Dendritic cell treated with granulocyte-macrophage colony-stimulating factor and Interleukin-4, amounts not matched to agents 40 ng/mL and 50 ng/mL, for 4 days (primary cell): ENCODE measurements at regions not wholly inside any gene's neighbourhood (a gene's known extent, or its start where the extent isn't known, plus 50 kb on each side); places are given as distances from the start of the nearest gene placed in this dataset.

Source experiments
- H3K27ac Mint-ChIP-seq: one replicate; pipeline ENCODE4 v1.8.0; 2022; ENCODE audit warnings: mild to moderate bottlenecking, mixed read lengths
- H3K27me3 Mint-ChIP-seq: one replicate; pipeline ENCODE4 v1.8.0; 2022; ENCODE audit warnings: mild to moderate bottlenecking, mixed read lengths
- H3K36me3 Mint-ChIP-seq: one replicate; pipeline ENCODE4 v1.8.0; 2022; ENCODE audit warnings: low read depth, mixed read lengths
- H3K4me1 Mint-ChIP-seq: one replicate; pipeline ENCODE4 v1.8.0; 2022; ENCODE audit warnings: low read depth, mixed read lengths
- H3K4me3 Mint-ChIP-seq: one replicate; pipeline ENCODE4 v1.8.0; 2022; ENCODE audit warnings: mild to moderate bottlenecking, moderate library complexity, mixed read lengths
- H3K9me3 Mint-ChIP-seq: one replicate; pipeline ENCODE4 v1.8.0; 2022; ENCODE audit warnings: mixed read lengths
- intact Hi-C: fragments of 100-400 bp; cut with micrococcal nuclease; formaldehyde crosslinking; loops from one replicate; pipeline ENCODE4 v1.15.0; 2022

GRCh38 chr10:78798976-78799730 lies 269.6 kb upstream of the ZMIZ1 start:
- Mint-ChIP-seq H3K4me3 (no peak overlapping the region), H3K27me3 (peaks cover 35% of the 10 kb centered on the region), H3K9me3 (no peaks in the 10 kb centered on the region), H3K27ac (no peak overlapping the region), H3K36me3 (no peaks in the 10 kb centered on the region), H3K4me1 (no peaks in the 10 kb centered on the region)
- intact Hi-C loops, result no loop called here

GRCh38 chr10:78800006-78800405 lies 268.8 kb upstream of the ZMIZ1 start:
- H3K36me3 Mint-ChIP-seq, result no peaks in the 10 kb centered on the region
- peaks cover 33% of the 10 kb centered on the region for H3K27me3 Mint-ChIP-seq
- H3K9me3 Mint-ChIP-seq, result no peaks in the 10 kb centered on the region
- no peaks in the 10 kb centered on the region for H3K4me1 Mint-ChIP-seq
- H3K4me3 Mint-ChIP-seq, result no peak overlapping the region
- intact Hi-C loops, result no loop called here
- no peak overlapping the region for H3K27ac Mint-ChIP-seq

DNA sequence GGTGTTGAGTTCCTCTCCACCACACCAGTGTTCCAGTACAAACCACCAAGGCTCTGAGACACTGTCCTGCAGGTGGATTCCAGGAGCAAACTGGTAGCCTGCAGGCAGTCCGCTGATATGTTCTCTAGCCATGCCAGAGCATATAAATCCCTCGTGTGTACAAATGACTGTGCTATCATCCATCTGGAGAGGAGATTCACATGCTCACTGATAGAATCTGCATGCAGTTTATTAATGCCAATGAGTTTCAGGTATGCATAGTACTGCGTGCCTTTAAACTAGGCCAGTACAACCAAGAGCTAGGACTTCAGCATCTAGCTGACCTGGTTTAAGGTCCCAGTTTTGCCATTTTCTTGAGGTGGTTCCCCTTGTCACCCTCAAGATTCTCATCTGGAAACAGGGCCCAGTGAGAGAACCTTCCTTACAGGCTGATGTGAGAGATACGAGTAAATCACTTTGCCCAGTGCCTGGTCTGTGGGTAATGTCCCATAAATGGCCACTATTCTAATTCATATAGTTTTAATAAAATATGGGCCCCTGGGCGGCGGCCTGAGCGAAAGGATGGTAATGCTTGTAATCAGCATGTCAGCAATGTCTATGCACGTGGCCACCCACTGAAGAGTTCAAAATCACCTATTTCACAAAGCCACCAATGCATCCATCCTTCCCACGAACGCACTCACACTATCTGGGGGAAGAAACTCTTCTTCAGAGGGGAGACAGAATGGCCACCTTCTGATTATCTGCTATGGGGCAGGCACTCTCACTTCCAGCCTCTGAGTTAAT lies 268.0 kb upstream of the ZMIZ1 start:
- Mint-ChIP-seq H3K4me1 (no peaks in the 10 kb centered on the region), H3K9me3 (no peaks in the 10 kb centered on the region), H3K27me3 (peaks cover 33% of the 10 kb centered on the region), H3K27ac (no peak overlapping the region), H3K4me3 (no peak overlapping the region), H3K36me3 (no peaks in the 10 kb centered on the region)
- intact Hi-C loops, result no loop called here

DNA sequence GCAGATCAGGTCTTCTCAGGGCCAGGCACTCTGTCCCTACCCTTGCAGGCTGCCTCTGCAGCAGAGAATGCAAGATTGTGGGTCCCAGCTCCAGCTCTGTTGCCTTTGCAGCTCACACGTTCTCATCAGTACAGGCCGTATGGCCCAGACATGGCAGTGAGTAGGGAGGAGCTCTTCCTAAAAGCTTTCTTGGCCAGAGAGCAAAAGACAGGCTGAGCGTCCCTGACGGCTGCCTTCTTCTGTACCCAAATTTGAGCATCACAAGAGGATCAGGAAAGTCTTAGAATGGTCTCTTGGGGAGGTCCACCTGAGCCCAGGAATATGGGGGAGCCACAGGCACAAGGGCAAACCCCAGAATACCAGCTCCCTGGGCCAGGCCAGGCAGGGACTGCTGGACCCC lies 266.3 kb upstream of the ZMIZ1 start:
- no peak overlapping the region for H3K27ac Mint-ChIP-seq
- H3K4me1 Mint-ChIP-seq, result no peaks in the 10 kb centered on the region
- H3K4me3 Mint-ChIP-seq, result no peak overlapping the region
- H3K36me3 Mint-ChIP-seq, result no peaks in the 10 kb centered on the region
- intact Hi-C loops, result no loop called here
- peaks cover 33% of the 10 kb centered on the region for H3K27me3 Mint-ChIP-seq
- H3K9me3 Mint-ChIP-seq, result no peaks in the 10 kb centered on the region

GRCh38 chr10:78802866-78803265 lies 265.9 kb upstream of the ZMIZ1 start:
- Mint-ChIP-seq H3K4me3 (no peak overlapping the region), H3K36me3 (no peaks in the 10 kb centered on the region), H3K27me3 (peaks cover 31% of the 10 kb centered on the region), H3K9me3 (no peaks in the 10 kb centered on the region), H3K27ac (no peak overlapping the region), H3K4me1 (no peaks in the 10 kb centered on the region)
- intact Hi-C loops, result no loop called here

DNA sequence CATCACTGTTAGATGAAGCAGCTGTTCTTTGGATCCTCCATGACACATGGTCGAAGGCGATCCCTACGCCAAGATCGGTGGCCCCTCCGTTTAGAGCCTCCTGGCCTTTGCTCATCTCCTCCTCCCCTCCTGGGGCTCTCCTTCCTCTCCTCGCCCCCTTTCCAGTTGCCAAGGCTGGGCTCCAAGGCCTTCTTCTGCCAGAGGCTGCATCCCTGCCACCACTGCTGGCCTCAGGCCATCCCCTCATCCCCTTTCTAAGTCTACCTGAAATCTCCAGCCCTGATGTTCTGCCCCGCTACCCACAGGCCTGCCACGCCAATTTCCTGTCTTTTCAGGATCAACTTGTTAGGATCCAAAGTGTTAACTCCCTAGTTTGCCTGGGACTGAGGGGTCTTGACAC lies 265.1 kb upstream of the ZMIZ1 start:
- peaks cover 33% of the 10 kb centered on the region for H3K27me3 Mint-ChIP-seq
- intact Hi-C loops, result no loop called here
- no peak overlapping the region for H3K27ac Mint-ChIP-seq
- H3K4me3 Mint-ChIP-seq, result no peak overlapping the region
- no peaks in the 10 kb centered on the region for H3K4me1 Mint-ChIP-seq
- H3K9me3 Mint-ChIP-seq, result no peaks in the 10 kb centered on the region
- H3K36me3 Mint-ChIP-seq, result no peaks in the 10 kb centered on the region

DNA sequence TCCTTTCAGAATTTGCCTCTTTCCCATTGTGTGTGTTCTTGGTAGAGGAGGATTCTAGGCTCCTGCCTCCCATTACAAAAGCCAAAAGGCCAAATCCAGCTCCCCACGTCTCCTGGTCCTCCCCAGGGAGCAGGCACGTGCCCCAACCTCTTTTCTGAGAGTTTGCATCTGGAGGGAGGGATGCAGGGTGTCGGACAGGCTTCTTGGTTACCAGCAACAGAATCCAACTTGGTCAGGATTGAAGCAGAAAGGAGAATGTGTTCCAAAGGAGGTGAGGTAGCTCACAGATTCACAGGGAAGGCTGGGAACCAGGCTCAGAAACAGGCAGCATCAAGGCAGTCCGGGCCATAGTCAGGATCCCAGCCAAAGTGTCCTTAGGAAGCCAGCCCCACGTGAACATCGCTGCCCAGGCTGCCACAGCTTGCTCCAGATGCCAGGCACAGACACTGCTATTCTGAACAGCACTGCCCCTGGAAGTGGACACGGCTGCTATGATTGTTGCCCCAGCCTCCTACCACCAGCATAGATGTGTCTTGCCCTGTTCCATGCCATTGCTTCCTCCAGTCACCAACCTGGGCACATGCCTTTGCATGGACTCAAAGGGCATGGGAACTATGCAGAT lies 264.2 kb upstream of the ZMIZ1 start:
- no peaks in the 10 kb centered on the region for H3K36me3 Mint-ChIP-seq
- no peaks in the 10 kb centered on the region for H3K4me1 Mint-ChIP-seq
- H3K27ac Mint-ChIP-seq, result no peak overlapping the region
- intact Hi-C loops, result no loop called here
- H3K27me3 Mint-ChIP-seq, result peaks cover 28% of the 10 kb centered on the region
- no peaks in the 10 kb centered on the region for H3K9me3 Mint-ChIP-seq
- no peak overlapping the region for H3K4me3 Mint-ChIP-seq

DNA sequence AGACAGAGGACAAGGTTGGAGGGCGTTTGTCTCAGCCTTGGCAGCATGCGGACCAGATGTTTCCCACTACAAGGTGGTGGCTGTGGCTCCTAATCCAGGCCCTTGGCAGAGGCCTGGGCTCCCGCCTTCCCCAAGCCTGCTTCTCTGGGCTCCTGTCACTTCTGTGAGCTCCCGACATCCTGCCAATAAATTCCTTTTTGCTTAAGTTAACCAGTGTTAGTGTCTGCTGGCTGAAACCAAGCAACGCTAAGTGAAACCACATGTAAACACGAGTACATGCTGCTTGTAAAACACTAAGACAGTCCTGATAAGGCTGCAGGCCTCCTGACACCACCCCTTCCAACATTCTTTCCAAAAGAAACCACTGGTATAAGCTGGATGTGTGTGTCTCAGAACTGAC lies 263.6 kb upstream of the ZMIZ1 start:
- Mint-ChIP-seq H3K4me1 (no peaks in the 10 kb centered on the region), H3K4me3 (no peak overlapping the region), H3K27me3 (peaks cover 21% of the 10 kb centered on the region), H3K9me3 (no peaks in the 10 kb centered on the region), H3K36me3 (no peaks in the 10 kb centered on the region), H3K27ac (no peak overlapping the region)
- intact Hi-C loops, result no loop called here

GRCh38 chr10:78806681-78807221 lies 262.0 kb upstream of the ZMIZ1 start:
- intact Hi-C loops, result no loop called here
- Mint-ChIP-seq H3K27me3 (peaks cover 20% of the 10 kb centered on the region), H3K4me1 (no peaks in the 10 kb centered on the region), H3K9me3 (no peaks in the 10 kb centered on the region), H3K36me3 (no peaks in the 10 kb centered on the region), H3K27ac (no peak overlapping the region), H3K4me3 (no peak overlapping the region)

- H3K4me1 Mint-ChIP-seq, result no peaks in the 10 kb centered on the region
- no peaks in the 10 kb centered on the region for H3K9me3 Mint-ChIP-seq
- intact Hi-C loops, result no loop called here
- peaks cover 14% of the 10 kb centered on the region for H3K27me3 Mint-ChIP-seq
- H3K27ac Mint-ChIP-seq, result no peak overlapping the region
- H3K4me3 Mint-ChIP-seq, result no peak overlapping the region
- no peaks in the 10 kb centered on the region for H3K36me3 Mint-ChIP-seq
Observed at GRCh38 chr10:78807504-78808203, 261.1 kb upstream of the ZMIZ1 start.

DNA sequence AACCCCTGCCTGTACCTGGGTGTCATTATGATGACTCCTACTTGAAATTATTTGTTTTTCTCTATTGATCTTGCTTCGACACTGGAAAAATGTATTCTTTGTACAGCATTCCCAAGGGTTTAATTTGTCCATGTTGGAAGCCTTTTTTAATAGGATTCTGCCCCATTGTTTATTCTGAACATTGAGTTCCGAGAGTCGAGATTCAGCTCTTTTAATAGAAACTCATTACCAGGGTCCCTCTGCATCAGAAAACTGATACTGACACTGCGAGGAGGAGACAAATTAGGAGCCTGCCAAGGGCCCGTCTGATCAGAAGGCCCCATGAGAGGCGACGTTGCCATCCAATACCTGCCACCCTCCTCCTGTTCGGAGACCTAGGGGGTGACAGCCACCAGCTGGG lies 260.5 kb upstream of the ZMIZ1 start:
- no peaks in the 10 kb centered on the region for H3K4me1 Mint-ChIP-seq
- H3K4me3 Mint-ChIP-seq, result no peak overlapping the region
- intact Hi-C loops, result no loop called here
- no peaks in the 10 kb centered on the region for H3K9me3 Mint-ChIP-seq
- no peaks in the 10 kb centered on the region for H3K36me3 Mint-ChIP-seq
- no peak overlapping the region for H3K27ac Mint-ChIP-seq
- H3K27me3 Mint-ChIP-seq, result peaks cover 11% of the 10 kb centered on the region

DNA sequence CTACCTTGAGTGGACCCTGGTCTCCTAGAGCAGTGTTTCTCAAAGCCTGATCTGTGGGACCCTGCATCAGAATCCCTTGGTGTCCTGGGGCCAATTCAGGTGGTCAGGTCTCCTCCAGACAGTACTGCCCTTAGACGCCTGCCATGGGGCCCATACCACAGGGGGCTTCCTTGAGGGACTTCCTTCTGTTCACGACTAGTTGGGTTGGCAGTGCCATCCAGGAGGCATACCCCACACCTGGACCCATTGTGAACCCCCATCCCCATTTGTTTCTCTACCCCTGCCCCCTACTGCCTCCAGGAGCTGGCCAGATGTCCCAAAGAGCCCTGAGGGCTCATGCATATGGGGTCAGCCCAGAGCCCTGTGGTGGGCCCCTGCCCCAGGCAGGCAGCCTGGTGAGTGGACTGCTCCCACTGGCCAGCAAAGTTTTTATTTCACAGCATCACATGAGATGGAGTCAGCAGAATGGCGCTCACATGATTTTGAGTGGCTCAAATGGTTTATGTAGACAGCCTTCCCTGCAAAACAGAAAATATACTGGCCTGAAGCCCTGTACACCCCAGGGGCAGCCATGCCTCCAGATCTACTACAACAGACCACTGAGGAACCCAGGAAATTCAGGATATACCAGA lies 259.9 kb upstream of the ZMIZ1 start:
- no peaks in the 10 kb centered on the region for H3K9me3 Mint-ChIP-seq
- no peaks in the 10 kb centered on the region for H3K4me1 Mint-ChIP-seq
- no peak overlapping the region for H3K4me3 Mint-ChIP-seq
- H3K27me3 Mint-ChIP-seq, result peaks cover 14% of the 10 kb centered on the region
- H3K36me3 Mint-ChIP-seq, result no peaks in the 10 kb centered on the region
- H3K27ac Mint-ChIP-seq, result no peak overlapping the region
- intact Hi-C loops, result no loop called here

DNA sequence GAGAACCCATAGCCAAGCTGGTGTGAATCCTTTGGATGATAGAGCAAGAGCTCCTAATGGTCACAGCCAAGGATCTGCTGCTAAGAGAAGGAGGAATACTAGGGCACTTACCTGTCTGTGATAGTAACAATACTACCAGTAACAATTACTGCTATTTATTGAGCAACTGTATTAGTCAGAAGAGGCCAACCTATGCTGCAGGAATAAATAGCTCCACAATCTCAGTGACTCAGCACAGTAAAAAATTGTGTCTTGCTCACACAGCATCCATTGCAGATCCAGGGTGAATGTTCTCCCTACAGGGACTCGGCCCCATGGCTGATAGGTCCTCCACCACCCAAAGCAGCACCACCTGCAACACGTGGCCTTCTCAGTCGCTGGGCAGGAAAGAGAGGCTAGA lies 257.6 kb upstream of the ZMIZ1 start:
- H3K4me3 Mint-ChIP-seq, result no peak overlapping the region
- intact Hi-C loops, result no loop called here
- H3K4me1 Mint-ChIP-seq, result no peaks in the 10 kb centered on the region
- H3K36me3 Mint-ChIP-seq, result no peaks in the 10 kb centered on the region
- peaks cover 14% of the 10 kb centered on the region for H3K27me3 Mint-ChIP-seq
- H3K9me3 Mint-ChIP-seq, result no peaks in the 10 kb centered on the region
- H3K27ac Mint-ChIP-seq, result no peak overlapping the region
